Erythroblast (primary cell): ENCODE measurements at regions not wholly inside any gene's neighbourhood (a gene's known extent, or its start where the extent isn't known, plus 50 kb on each side); places are given as distances from the start of the nearest gene placed in this dataset.
A peak's percentile ranks its signal among the peaks of the same experiment; 100 is the strongest.
"Not testable (repeated sequence)": the region's sequence is repeated elsewhere in the genome, so short reads cannot be mapped to it uniquely, and the experiment has no call there.

ENCODE experiments used
- DNase-seq, 2 experiments: peaks; one replicate each; lab custom pipeline; 2025; lab: John Stamatoyannopoulos, UW
- GATA1 ChIP-seq: IDR thresholded peaks from 2 replicates; pipeline ENCODE4 v1.6.1; 2011; ENCODE audit warnings: low read depth, mild to moderate bottlenecking, control low read depth, low read length, moderate library complexity
- POLR2A ChIP-seq: IDR thresholded peaks from 2 replicates; pipeline ENCODE4 v1.6.1; 2011; ENCODE audit warnings: mild to moderate bottlenecking, low read length

- no peak for DNase-seq
- TF ChIP-seq POLR2A, result no peak
Observed at GRCh38 chr2:146576339-146577111, 1268.3 kb upstream of the ACVR2A start.

DNA sequence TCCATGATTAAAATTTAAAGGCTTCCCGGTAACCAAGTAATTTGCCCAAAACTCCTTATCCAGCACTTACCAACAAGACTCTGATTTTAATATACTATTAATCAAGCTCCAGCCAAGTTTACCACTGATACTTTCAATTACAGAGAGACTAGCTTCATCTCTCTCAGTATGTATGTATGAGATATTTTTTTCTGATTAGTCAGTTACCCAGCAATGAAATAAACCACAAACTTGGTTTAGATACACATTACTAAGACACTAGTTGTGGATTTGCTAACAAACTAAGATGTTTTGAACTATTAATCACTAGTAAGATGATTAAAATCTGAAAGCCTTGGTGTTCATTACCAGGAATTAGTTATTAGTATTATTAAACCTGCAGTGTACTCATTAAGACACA, 1272.2 kb upstream of the ACVR2A start:
- TF ChIP-seq GATA1 (no peak), POLR2A (no peak)
- DNase-seq, result no peak

DNA sequence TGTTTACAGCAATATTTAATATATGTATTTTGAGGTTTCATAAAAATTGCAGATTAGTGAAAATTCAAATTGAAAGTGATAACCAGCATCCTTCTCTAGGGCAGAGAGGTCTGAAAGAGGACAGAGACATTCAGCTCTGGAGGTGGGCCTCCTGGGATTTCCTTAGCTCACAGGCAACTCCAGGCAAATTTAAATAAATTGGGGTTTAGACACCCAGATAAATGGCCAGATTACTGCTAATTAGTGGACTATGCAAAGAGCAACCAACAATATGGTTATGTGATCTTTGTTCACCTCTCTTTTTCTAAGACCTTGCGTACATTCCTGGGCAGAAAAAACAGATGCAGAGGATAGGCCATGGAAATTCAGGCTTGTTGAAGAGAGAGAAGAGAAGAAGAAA, 1282.8 kb upstream of the ACVR2A start:
- DNase-seq, result no peak
- TF ChIP-seq POLR2A, result no peak
- no peak for TF ChIP-seq GATA1

DNA sequence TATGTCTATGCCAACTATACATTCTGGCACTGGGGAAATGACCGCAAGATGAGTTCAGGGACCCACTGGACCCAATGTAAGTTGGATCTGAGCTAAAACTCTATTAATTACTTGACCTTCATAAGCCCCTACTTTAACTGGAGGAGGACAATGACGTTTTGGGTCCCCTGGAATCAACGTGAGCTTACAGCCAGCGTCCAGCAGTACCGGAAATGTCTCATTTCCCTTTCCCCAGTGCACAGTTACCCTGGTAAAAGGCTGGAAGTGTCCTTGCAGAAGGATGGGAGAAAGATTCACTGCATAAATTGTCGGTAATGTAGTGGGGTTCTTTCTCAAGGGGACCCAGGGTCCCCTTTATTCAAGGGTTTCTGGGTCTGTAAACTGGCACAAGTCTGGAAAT, 1297.6 kb upstream of the ACVR2A start:
- no peak for DNase-seq
- TF ChIP-seq POLR2A (no peak), GATA1 (no peak)

DNA sequence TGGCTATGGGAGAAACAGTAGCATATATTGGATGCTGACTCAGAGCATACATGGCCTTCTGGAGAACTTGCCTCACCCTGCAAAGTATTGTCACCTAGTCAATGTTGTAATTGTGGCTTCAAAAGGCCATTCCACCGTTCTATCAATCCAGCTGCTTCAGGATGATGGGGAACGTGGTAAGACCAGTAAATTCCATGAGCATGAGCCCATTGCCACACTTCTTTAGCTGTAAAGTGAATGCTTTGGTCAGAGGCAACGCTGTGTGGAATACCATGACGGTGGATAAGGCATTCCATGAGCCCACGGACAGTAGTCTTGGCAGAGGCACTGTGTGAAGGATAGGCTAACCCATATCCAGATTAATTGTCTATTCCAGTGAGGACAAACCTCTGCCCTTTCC, 1300.1 kb upstream of the ACVR2A start:
- TF ChIP-seq POLR2A, result no peak
- TF ChIP-seq GATA1, result no peak
- DNase-seq, result no peak

DNA sequence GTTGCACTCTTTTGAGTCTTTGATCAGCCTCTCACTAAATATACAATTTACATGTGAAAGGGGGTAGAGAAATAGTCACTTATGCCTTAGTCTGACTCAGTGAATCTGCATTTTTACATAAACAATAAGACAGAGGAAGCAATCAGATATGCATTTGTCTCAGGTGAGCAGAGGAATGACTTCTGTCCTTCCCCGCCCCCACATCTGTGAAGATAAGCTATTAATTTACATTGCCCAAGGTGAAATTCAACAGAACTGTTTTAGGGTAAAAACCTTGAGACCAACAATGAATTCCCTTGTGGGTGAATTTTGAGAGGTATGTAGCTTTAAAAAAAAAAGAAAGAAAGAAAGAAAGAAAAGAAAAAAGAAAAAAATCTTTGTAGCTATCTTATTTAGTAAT, 1302.9 kb upstream of the ACVR2A start:
- TF ChIP-seq GATA1 (no peak), POLR2A (no peak)
- DNase-seq, result no peak

GRCh38 chr2:146540271-146540932, 1304.4 kb upstream of the ACVR2A start:
- TF ChIP-seq GATA1, result no peak
- TF ChIP-seq POLR2A, result no peak
- no peak for DNase-seq

GRCh38 chr2:146539739-146540138, 1305.1 kb upstream of the ACVR2A start:
- DNase-seq, result not testable (repeated sequence)

GRCh38 chr2:146537477-146537876, 1307.4 kb upstream of the ACVR2A start:
- DNase-seq, result no peak
- TF ChIP-seq POLR2A (no peak), GATA1 (no peak)

- no peak for DNase-seq
- no peak for TF ChIP-seq POLR2A
- no peak for TF ChIP-seq GATA1
Observed at GRCh38 chr2:146532509-146533147, 1312.2 kb upstream of the ACVR2A start.

- DNase-seq, result no peak
- TF ChIP-seq POLR2A, result no peak
- TF ChIP-seq GATA1, result no peak
Observed at GRCh38 chr2:146532009-146532408, 1312.8 kb upstream of the ACVR2A start.

- DNase-seq, result no peak
- no peak for TF ChIP-seq POLR2A
- no peak for TF ChIP-seq GATA1
Observed at GRCh38 chr2:146530886-146531285, 1313.9 kb upstream of the ACVR2A start.

DNA sequence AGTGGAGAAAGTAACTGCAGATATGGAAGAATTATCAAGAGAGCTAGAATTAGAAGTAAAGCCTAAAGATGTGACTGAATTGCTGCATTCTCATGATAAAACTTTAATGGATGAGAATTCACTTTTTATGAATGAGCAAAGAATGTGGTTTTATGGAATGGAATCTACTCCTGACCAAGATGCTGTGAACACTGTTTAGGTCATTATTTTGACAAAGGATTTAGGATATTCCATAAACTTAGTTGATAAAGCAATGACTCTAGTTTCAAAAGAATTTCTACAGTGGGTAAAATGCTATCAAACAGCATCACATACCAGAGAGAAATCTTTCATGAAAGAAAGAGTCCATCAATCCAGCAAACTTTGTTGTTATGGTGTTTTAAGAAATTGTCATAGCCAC, 1317.7 kb upstream of the ACVR2A start:
- no peak for TF ChIP-seq GATA1
- no peak for TF ChIP-seq POLR2A
- DNase-seq, result no peak

DNA sequence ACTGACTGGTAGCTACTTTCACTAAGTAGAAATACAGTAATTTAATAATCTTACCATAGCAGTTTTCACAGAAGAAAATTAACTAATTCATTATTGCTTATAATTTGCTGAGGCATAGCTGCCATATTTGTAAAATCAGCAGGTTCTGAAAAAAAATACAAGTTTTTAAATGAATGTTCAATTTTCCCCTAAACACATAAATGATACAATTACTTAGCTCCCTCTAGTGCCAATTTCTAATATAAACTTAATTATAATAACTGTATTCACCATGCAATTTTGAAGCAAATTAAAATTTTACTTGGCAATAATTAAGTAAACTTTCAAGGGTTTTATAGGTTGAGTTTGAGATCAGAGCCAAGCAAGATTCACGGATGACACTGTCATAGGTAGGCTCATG, 1321.6 kb upstream of the ACVR2A start:
- DNase-seq, result peak in 1 of 2 experiments; percentile 3
- TF ChIP-seq GATA1, result no peak
- no peak for TF ChIP-seq POLR2A

DNA sequence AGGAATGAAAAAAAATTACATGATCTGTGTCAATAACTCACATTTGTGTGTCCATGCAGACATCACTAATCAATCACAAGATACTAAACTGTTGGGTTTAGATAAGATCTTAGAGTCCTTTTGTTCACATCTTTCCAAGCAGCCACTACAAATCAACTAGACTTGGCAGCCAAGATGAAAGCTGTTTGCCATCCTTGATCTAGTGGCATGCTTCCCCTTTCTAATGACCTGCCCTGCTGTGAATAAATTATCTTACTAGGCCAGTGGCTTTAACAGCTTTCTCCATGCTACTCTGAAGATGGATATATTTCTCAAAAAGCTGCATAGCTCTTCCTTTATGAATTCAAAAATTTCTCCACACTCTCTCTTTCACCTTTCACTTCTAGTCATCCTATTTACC, 1338.0 kb upstream of the ACVR2A start:
- TF ChIP-seq GATA1, result no peak
- no peak for TF ChIP-seq POLR2A
- no peak for DNase-seq
